Pancreas (tissue), 10 donors: ENCODE measurements at regions not wholly inside any gene's neighbourhood (a gene's known extent, or its start where the extent isn't known, plus 50 kb on each side); places are given as distances from the start of the nearest gene placed in this dataset.

Source experiments
- ATAC-seq, 4 donors: fragments of 200-7000 bp; cut with Tn5 transposase; one replicate each; pipeline versions ENCODE4 v1.8.0 to v1.9.1; 2020; ENCODE audit warnings: mild to moderate bottlenecking in 4 of 4, moderate library complexity in 4 of 4
- DNase-seq, 6 donors: peaks; one replicate each; pipeline ENCODE4 v3.0.0-alpha.2; 2020
- FAIRE-seq: peaks from 2 replicates; lab custom pipeline; 2012; peaks lifted over from hg19 to GRCh38; lab: Jason Lieb, UNC
- H3K27ac ChIP-seq, 4 donors: fragments of 200-600 bp; sonication (generic); 1 replicate in 3 of 4; 2 replicates in 1 of 4; pipeline versions ENCODE4 v1.5.0 to v1.8.0; 2020
- H3K27me3 ChIP-seq, 4 donors: fragments of 200-600 bp; one replicate each; pipeline ENCODE4 v1.8.0; 2021
- H3K36me3 ChIP-seq, 3 donors: fragments of 200-600 bp; sonication (generic) in 1 of 3; one replicate each; pipeline versions ENCODE4 v1.5.0 to v1.8.0; 2020 to 2021
- H3K4me1 ChIP-seq, 3 donors: fragments of 200-600 bp; one replicate each; pipeline ENCODE4 v1.8.0; 2021
- H3K4me3 ChIP-seq, 4 donors: fragments of 200-600 bp; sonication (generic) in 2 of 4; one replicate each; pipeline versions ENCODE4 v1.5.0 to v1.8.0; 2020 to 2021
- H3K9me3 ChIP-seq, 4 donors: fragments of 200-600 bp; one replicate each; pipeline ENCODE4 v1.8.0; 2021
- WGBS, 2 donors: extraction: QIAGEN DNeasy Blood & Tissue Kit; methylation state at CpG; one replicate each; pipeline ENCODE4 v1.1.7; 2013; 5-methylcytosine and 5-hydroxymethylcytosine counted together
- intact Hi-C, 3 donors: fragments of 100-400 bp; cut with DNase I; formaldehyde crosslinking; loops; one replicate each; pipeline versions ENCODE4 v1.11.1 to v1.14.2; 2022
- TF ChIP-seq, protein P1 (sequence below), 4 donors: fragments of 200-600 bp; sonication (generic) in 3 of 4; IDR thresholded peaks; one replicate each; pipeline versions ENCODE4 v1.5.0 to v1.8.0; 2021; ENCODE audit warnings: antibody characterized with exemption in 4 of 4
- donor health status: healthy with polysubstance abuse.
- donor health status: DM: no; HTN: no; CAD: no; lungs with moderate emphysema.
- donor health status: DM: no; HTN: no; CAD: no.
- donor health status: control.
- donor health status: control.
- donor health status: Bipolar disorder and iron deficiency.
- donor health status: DM: yes; HTN: yes; CAD: no.
- donor health status: DM: no; HTN: no; CAD: no.
- donor health status: DM: no; HTN: no; CAD: no.
- donor health status: DM: yes; HTN: yes; CAD: no.

DNA sequence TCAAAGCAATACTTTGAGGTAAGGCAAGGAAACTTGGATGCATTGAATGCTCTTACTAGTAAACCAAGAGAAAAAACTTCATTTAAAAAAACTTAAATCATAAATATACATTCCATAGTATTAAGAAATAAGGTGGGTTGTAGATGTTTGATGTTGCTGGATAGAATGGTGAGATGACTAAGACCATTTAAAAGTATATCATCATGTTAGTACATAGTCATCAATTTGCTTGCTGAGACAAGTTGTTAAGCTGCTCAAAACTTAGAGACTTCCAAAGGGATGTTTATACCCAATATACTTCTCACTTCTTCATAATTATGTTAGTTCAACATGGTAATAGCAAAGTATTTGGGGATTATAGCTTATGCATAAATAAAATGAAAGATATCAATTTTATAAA, 675.5 kb upstream of the MGAT4C start:
- DNase-seq: no peak
- TF ChIP-seq, protein P1, sequence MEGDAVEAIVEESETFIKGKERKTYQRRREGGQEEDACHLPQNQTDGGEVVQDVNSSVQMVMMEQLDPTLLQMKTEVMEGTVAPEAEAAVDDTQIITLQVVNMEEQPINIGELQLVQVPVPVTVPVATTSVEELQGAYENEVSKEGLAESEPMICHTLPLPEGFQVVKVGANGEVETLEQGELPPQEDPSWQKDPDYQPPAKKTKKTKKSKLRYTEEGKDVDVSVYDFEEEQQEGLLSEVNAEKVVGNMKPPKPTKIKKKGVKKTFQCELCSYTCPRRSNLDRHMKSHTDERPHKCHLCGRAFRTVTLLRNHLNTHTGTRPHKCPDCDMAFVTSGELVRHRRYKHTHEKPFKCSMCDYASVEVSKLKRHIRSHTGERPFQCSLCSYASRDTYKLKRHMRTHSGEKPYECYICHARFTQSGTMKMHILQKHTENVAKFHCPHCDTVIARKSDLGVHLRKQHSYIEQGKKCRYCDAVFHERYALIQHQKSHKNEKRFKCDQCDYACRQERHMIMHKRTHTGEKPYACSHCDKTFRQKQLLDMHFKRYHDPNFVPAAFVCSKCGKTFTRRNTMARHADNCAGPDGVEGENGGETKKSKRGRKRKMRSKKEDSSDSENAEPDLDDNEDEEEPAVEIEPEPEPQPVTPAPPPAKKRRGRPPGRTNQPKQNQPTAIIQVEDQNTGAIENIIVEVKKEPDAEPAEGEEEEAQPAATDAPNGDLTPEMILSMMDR (IDR thresholded peaks at IDR 0.05): no peak
- no peaks in the 10 kb centered on the region for H3K27me3 ChIP-seq
- no peak for FAIRE-seq
- no peak for ATAC-seq
- H3K4me1 ChIP-seq: no peaks in the 10 kb centered on the region
- no peaks in the 10 kb centered on the region for H3K9me3 ChIP-seq
- intact Hi-C loops: no loop called here
- no peak overlapping the region for H3K4me3 ChIP-seq
- no peak overlapping the region for H3K27ac ChIP-seq
- no peaks in the 10 kb centered on the region for H3K36me3 ChIP-seq

DNA sequence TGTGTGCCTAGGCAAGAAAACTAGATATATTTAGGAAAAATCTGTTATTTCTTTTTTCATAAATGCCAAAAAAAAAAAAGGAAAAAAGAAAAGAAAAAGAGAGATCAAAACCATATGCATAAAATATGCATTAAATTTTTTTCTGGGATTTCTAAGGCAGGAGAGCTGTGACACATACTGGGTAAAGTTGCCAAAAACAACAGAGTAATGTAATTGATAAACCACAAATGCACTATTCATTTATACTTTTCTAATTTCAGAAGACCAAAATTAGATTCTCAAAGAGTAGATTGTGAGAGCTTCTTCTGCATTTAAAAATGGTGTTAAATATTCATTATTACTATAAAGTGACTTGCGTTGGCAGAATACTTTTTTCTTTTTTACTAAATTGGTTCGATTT, 673.8 kb upstream of the MGAT4C start:
- intact Hi-C loops: no loop called here
- no peak for FAIRE-seq
- WGBS, 2 donors: 62 to 74% methylated on average over 2 of the region's 2 CpGs

DNA sequence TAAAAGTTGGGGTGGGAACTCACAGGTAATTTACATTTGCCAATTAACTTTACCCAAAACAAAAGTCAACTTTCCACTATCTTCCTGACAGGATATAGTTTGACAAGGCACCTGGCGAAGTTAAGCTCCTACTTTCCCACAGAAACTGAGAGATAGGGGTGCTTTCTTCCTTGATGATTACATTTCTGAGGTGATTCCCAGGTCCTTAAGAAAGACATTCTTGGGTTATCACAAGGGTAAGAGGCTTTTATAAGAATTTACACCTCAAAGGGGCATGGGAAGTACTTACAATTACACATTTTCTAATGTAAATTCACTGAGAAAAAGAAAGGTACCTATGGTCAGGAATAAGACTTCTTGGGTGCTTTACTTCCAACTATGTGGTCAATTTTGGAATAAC, 660.9 kb upstream of the MGAT4C start:
- no peaks in the 10 kb centered on the region for H3K9me3 ChIP-seq
- ATAC-seq (no peak), DNase-seq (no peak), FAIRE-seq (no peak)
- WGBS, 2 donors: 82 to 89% methylated on average over 1 of the region's 1 CpG
- no peaks in the 10 kb centered on the region for H3K36me3 ChIP-seq
- intact Hi-C loops: no loop called here
- H3K4me1 ChIP-seq: no peaks in the 10 kb centered on the region
- TF ChIP-seq, protein P1 (IDR thresholded peaks at IDR 0.05): no peak
- H3K4me3 ChIP-seq: no peak overlapping the region
- no peaks in the 10 kb centered on the region for H3K27me3 ChIP-seq
- no peak overlapping the region for H3K27ac ChIP-seq

More for the DNA sequence above, 673.8 kb upstream of the MGAT4C start:
- Histone ChIP-seq H3K4me1 (no peaks in the 10 kb centered on the region), H3K9me3 (no peaks in the 10 kb centered on the region), H3K36me3 (no peaks in the 10 kb centered on the region), H3K27ac (no peak overlapping the region), H3K27me3 (no peaks in the 10 kb centered on the region), H3K4me3 (no peak overlapping the region)
- TF ChIP-seq, protein P1 (IDR thresholded peaks at IDR 0.05): no peak
- ATAC-seq: no peak
- no peak for DNase-seq

DNA sequence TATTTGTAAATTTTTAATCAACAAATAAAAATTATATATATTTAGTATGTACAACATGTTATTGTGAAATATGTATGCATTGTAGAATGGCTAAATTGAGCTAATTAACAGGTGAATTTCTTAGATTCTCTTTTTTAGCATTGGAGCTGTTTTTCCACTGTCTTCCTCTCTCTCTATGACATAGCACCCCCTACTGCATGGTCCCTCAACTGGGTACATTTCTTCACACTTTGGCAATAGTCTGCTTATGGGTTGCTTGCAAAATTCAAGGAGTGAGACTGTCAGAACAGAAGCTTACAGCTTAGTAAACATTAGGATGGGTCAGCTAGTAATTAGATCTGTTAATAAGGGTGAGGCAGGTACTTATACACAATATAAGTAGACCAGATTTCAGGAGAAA, 658.5 kb upstream of the MGAT4C start:
- intact Hi-C loops: no loop called here

DNA sequence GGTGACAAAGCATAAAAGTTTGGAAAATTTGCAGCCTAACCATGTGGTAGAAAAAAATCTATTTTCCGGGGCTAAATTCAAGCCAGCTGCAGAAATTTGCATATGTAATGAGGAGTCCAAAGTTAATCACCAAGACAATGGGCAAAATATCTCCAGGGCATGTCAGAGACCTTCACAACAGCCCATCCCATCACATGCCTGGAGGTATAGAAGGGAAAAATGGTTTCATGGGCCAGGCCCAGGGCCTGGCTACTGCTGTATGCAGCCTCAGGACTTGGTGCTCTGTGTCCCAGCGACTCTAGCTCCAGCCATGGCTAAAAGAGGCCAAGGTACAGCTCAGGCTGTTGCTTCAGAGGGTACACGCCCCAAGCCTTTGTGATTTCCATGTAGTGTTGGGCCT, 655.8 kb upstream of the MGAT4C start:
- intact Hi-C loops: no loop called here
- FAIRE-seq (no peak), ATAC-seq (no peak), DNase-seq (no peak)
- Histone ChIP-seq H3K9me3 (no peaks in the 10 kb centered on the region), H3K27me3 (no peaks in the 10 kb centered on the region), H3K36me3 (no peaks in the 10 kb centered on the region), H3K4me3 (no peak overlapping the region), H3K4me1 (no peaks in the 10 kb centered on the region), H3K27ac (no peak overlapping the region)
- TF ChIP-seq, protein P1 (IDR thresholded peaks at IDR 0.05): no peak
- 57 to 67% methylated on average over 3 of the region's 3 CpGs for WGBS, 2 donors

More for the DNA sequence above, 658.5 kb upstream of the MGAT4C start:
- no peak overlapping the region for H3K27ac ChIP-seq
- H3K36me3 ChIP-seq: no peaks in the 10 kb centered on the region
- H3K4me3 ChIP-seq: no peak overlapping the region
- no peak for FAIRE-seq
- no peaks in the 10 kb centered on the region for H3K9me3 ChIP-seq
- no peak for ATAC-seq
- TF ChIP-seq, protein P1 (IDR thresholded peaks at IDR 0.05): no peak
- H3K4me1 ChIP-seq: no peaks in the 10 kb centered on the region
- H3K27me3 ChIP-seq: no peaks in the 10 kb centered on the region
- no peak for DNase-seq
